DND-41 (cell line): ENCODE measurements at regions not wholly inside any gene's neighbourhood (a gene's known extent, or its start where the extent isn't known, plus 50 kb on each side); places are given as distances from the start of the nearest gene placed in this dataset.

Experiments
- ATAC-seq: fragments of 200-7000 bp; cut with Tn5 transposase; 3 replicates; pipeline ENCODE4 v1.9.1; 2021; ENCODE audit warnings: low read depth; ENCODE audit not compliant: insufficient read depth
- DNase-seq: peaks from one replicate; pipeline ENCODE4 v3.0.0-alpha.2; 2020
- H2AFZ ChIP-seq: 2 replicates; pipeline ENCODE4 v1.6.0; 2012; ENCODE audit warnings: low read depth, low read length
- H3K27ac ChIP-seq: 2 replicates; pipeline ENCODE4 v1.5.1; 2012; ENCODE audit warnings: low read length, inconsistent platforms
- H3K27me3 ChIP-seq: fragments of 200-600 bp; sonication (generic); 2 replicates; pipeline ENCODE4 v1.6.0; 2012; ENCODE audit warnings: low read length, mild to moderate bottlenecking, inconsistent platforms; ENCODE audit not compliant: insufficient read depth, poor library complexity
- H3K36me3 ChIP-seq: 2 replicates; pipeline ENCODE4 v1.5.1; 2012; ENCODE audit warnings: low read length, inconsistent platforms; ENCODE audit not compliant: insufficient read depth
- H3K4me1 ChIP-seq: 2 replicates; pipeline ENCODE4 v1.5.1; 2012; ENCODE audit warnings: mild to moderate bottlenecking, low read length; ENCODE audit not compliant: insufficient read depth
- H3K4me2 ChIP-seq: 2 replicates; pipeline ENCODE4 v1.6.0; 2012; ENCODE audit warnings: mild to moderate bottlenecking, moderate library complexity, low read length, inconsistent platforms; ENCODE audit not compliant: insufficient read depth
- H3K4me3 ChIP-seq, 2 experiments: fragments of 200-600 bp in 1 of 2; shearing (Covaris generic) in 1 of 2; 2 replicates each; pipeline ENCODE4 v1.5.1; 2012 to 2016; ENCODE audit warnings: inconsistent platforms in 2 of 2, low read length in 2 of 2, mild to moderate bottlenecking in 2 of 2, low read depth in 1 of 2, moderate library complexity in 1 of 2
- H3K79me2 ChIP-seq: 2 replicates; pipeline ENCODE4 v1.6.0; 2012; ENCODE audit warnings: low read length, inconsistent platforms; ENCODE audit not compliant: insufficient read depth
- H3K9ac ChIP-seq: 2 replicates; pipeline ENCODE4 v1.6.0; 2012; ENCODE audit warnings: low read depth, mild to moderate bottlenecking, inconsistent platforms, low read length, moderate library complexity
- H3K9me3 ChIP-seq: 2 replicates; pipeline ENCODE4 v1.5.1; 2012; ENCODE audit warnings: low read length, moderate library complexity, mild to moderate bottlenecking, inconsistent platforms; ENCODE audit not compliant: insufficient read depth, severe bottlenecking
- H4K20me1 ChIP-seq: 2 replicates; pipeline ENCODE4 v1.6.0; 2012; ENCODE audit warnings: low read length; ENCODE audit not compliant: insufficient read depth
- EZH2 ChIP-seq: IDR thresholded peaks from 3 replicates; pipeline ENCODE4 v1.6.1; 2012; ENCODE audit warnings: borderline replicate concordance, low read depth, mild to moderate bottlenecking, moderate library complexity, low read length, inconsistent platforms; ENCODE audit not compliant: severe bottlenecking
- TF ChIP-seq, protein P1 (sequence below): IDR thresholded peaks from 2 replicates; pipeline ENCODE4 v1.5.1; 2012; ENCODE audit warnings: borderline replicate concordance, low read length, moderate library complexity, mild to moderate bottlenecking; ENCODE audit not compliant: poor library complexity, severe bottlenecking; ENCODE audit errors: extremely low read depth

DNA sequence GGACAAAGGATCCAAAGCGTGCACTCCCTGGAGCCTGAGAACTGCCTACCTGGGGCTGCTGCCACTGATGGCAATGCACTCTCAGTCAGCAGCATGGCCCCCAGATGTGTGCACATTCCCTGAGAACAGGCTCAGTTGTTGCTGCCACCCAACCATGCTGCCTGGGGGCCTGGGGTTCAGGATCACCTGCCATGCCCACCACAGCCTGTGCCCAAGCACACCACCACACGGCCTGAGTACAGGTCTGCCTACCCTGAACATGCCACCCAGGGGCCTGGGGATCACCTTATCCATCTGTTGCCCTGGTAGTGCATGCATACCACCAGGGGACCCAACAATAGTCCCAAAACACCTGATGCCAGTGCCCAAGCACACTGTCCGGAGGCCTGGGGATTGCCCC, 1174.5 kb downstream of the SORCS1 start:
- Histone ChIP-seq H4K20me1 (no peaks in the 10 kb centered on the region), H3K4me3 (no peak overlapping the region), H3K79me2 (no peaks in the 10 kb centered on the region), H3K4me2 (no peak overlapping the region), H3K9ac (no peak overlapping the region), H3K27ac (no peak overlapping the region), H3K4me1 (no peaks in the 10 kb centered on the region), H3K27me3 (no peaks in the 10 kb centered on the region), H2AFZ (no peak overlapping the region), H3K36me3 (no peaks in the 10 kb centered on the region), H3K9me3 (peaks cover 6% of the 10 kb centered on the region)
- no peak for DNase-seq
- ATAC-seq = no peak
- TF ChIP-seq, protein P1, sequence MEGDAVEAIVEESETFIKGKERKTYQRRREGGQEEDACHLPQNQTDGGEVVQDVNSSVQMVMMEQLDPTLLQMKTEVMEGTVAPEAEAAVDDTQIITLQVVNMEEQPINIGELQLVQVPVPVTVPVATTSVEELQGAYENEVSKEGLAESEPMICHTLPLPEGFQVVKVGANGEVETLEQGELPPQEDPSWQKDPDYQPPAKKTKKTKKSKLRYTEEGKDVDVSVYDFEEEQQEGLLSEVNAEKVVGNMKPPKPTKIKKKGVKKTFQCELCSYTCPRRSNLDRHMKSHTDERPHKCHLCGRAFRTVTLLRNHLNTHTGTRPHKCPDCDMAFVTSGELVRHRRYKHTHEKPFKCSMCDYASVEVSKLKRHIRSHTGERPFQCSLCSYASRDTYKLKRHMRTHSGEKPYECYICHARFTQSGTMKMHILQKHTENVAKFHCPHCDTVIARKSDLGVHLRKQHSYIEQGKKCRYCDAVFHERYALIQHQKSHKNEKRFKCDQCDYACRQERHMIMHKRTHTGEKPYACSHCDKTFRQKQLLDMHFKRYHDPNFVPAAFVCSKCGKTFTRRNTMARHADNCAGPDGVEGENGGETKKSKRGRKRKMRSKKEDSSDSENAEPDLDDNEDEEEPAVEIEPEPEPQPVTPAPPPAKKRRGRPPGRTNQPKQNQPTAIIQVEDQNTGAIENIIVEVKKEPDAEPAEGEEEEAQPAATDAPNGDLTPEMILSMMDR = no peak
- no peak for TF ChIP-seq EZH2

DNA sequence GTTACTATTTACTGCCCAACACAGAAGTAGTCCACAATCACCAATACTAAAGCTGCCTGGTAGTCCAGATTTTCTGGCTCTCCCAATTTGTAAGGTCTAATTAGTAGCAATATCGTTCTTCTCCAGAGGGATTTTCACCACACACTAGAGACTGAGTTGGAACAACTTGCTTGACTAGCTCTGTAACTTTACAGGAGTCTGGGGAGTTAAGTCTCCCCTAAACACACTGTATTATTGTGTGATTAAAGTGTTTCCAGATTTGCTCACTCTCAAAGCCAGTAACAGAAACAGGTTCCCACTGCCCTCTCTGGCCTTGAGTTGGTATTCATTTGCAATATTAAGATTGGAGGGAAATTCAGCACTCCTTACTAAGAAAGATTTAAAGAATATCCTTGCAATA, 1175.7 kb downstream of the SORCS1 start:
- H3K79me2 ChIP-seq = no peaks in the 10 kb centered on the region
- no peak overlapping the region for H3K9ac ChIP-seq
- ATAC-seq = no peak

DNA sequence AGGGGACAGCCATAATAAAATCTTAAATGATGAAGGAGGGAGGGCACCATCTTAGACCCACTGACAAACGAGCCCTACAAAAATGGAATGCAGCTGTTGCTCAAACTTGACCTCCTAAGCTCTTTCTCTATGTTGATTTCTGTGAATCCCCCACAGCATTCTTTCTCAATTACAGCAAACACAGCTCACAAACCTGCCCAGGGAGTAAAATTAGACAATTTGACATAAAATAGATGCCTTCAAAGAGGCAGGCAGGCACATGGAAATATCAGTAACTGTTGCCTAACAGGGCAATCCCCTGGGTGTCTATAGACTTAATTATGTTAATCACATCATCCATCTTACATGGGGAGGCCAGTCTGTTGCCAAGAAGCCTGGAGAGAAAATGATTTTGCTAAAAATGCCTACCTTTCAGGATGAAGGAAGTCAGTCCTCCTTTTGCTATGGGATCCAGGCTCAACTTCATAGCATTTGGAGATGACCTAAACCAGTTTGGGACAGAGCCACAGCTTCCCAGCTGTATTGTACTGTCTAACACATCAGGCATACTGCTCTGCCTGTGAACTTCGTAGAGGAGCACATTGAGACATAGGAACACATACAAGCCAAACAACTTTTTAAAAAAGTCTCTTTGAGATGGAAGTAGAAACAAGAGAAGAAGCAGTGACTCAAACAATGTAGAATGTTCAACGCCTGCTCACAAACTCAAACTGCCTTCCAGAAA, 1177.4 kb downstream of the SORCS1 start:
- ATAC-seq (no peak), DNase-seq (no peak)
- Histone ChIP-seq H3K9me3 (peaks cover 6% of the 10 kb centered on the region), H3K79me2 (no peaks in the 10 kb centered on the region), H3K4me3 (no peak overlapping the region), H4K20me1 (no peaks in the 10 kb centered on the region), H3K27ac (no peak overlapping the region), H3K9ac (no peak overlapping the region), H2AFZ (no peak overlapping the region), H3K36me3 (no peaks in the 10 kb centered on the region), H3K4me2 (no peak overlapping the region), H3K27me3 (no peaks in the 10 kb centered on the region), H3K4me1 (no peaks in the 10 kb centered on the region)
- TF ChIP-seq EZH2 = no peak
- TF ChIP-seq, protein P1 = no peak

More for the DNA sequence above, 1175.7 kb downstream of the SORCS1 start:
- H3K27me3 ChIP-seq = no peaks in the 10 kb centered on the region
- no peaks in the 10 kb centered on the region for H3K36me3 ChIP-seq
- no peaks in the 10 kb centered on the region for H4K20me1 ChIP-seq
- H3K27ac ChIP-seq = no peak overlapping the region
- H3K4me1 ChIP-seq = no peaks in the 10 kb centered on the region
- H2AFZ ChIP-seq = no peak overlapping the region
- no peak overlapping the region for H3K4me3 ChIP-seq
- H3K4me2 ChIP-seq = no peak overlapping the region
- H3K9me3 ChIP-seq = peaks cover 6% of the 10 kb centered on the region
- TF ChIP-seq EZH2 = no peak
- TF ChIP-seq, protein P1 = no peak
- DNase-seq = no peak
